Liver (tissue), 3 donors: ENCODE measurements at regions not wholly inside any gene's neighbourhood (a gene's known extent, or its start where the extent isn't known, plus 50 kb on each side); places are given as distances from the start of the nearest gene placed in this dataset.

Experiments
- EGR1 ChIP-seq, 2 donors: IDR thresholded peaks; 2 replicates each; pipeline ENCODE4 v1.6.1; 2016 to 2018; ENCODE audit warnings: antibody characterized with exemption in 2 of 2, low read depth in 2 of 2
- FOXA1 ChIP-seq: IDR thresholded peaks from 2 replicates; pipeline ENCODE4 v1.6.1; 2016; ENCODE audit warnings: antibody characterized with exemption
- SP1 ChIP-seq: IDR thresholded peaks from 2 replicates; pipeline ENCODE4 v1.6.1; 2018; ENCODE audit warnings: antibody characterized with exemption, mild to moderate bottlenecking
- TF ChIP-seq, protein P1 (sequence below): fragments of 150-350 bp; IDR thresholded peaks from 2 replicates; pipeline ENCODE4 v1.5.1; 2017; ENCODE audit warnings: improper control_type of control experiment, low read depth, low read length; ENCODE audit not compliant: missing input control
- donor health status: healthy.
- donor health status: healthy.

DNA sequence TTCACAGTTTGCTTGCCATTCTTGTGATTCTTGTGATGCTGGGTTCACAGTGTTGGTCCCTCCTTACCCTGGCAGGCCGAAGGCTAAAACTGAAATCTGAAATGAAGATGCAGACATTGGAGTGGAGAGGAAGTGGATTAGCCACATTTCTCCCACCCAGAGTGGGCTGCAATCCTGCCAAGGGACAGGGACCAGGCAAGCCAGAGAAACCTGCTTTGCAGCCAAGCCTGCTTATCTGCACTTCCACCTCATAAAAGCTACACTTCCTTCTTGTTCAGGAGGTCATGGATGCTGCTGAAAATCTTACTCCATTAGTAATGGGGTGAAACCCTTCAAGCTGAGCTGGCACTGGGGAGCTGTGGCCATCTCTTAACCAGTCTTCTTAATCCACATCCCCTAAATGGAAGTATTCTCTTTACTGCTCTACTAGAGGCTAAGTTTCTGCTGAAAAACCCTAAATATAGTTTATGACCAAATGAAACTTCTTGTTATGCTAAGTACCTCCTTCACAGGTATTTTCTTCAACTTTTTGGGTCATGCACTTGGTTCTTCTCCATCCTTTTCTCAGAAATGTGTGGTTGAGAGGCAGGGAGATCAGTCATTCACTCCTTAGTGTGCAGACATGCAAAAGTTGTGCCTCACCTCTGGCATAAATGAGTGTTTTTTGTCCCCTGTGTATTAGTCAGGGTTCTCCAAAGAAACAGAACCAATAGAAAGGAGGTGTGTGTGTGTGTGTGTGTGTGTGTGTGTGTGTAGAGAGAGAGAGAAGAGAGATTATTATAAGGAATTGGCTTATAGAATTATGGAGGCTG is 133.9 kb upstream of the BMAL1 start:
- TF ChIP-seq, protein P1, sequence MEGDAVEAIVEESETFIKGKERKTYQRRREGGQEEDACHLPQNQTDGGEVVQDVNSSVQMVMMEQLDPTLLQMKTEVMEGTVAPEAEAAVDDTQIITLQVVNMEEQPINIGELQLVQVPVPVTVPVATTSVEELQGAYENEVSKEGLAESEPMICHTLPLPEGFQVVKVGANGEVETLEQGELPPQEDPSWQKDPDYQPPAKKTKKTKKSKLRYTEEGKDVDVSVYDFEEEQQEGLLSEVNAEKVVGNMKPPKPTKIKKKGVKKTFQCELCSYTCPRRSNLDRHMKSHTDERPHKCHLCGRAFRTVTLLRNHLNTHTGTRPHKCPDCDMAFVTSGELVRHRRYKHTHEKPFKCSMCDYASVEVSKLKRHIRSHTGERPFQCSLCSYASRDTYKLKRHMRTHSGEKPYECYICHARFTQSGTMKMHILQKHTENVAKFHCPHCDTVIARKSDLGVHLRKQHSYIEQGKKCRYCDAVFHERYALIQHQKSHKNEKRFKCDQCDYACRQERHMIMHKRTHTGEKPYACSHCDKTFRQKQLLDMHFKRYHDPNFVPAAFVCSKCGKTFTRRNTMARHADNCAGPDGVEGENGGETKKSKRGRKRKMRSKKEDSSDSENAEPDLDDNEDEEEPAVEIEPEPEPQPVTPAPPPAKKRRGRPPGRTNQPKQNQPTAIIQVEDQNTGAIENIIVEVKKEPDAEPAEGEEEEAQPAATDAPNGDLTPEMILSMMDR, result no peak
- TF ChIP-seq FOXA1 (no peak), EGR1 (IDR thresholded peaks at IDR 0.05; ENCODE audit: low read depth in 2 of 2) (no peak), SP1 (no peak)
